Kidney (tissue), 13 donors: ENCODE measurements at regions not wholly inside any gene's neighbourhood (a gene's known extent, or its start where the extent isn't known, plus 50 kb on each side); places are given as distances from the start of the nearest gene placed in this dataset.
A peak's percentile ranks its signal among the peaks of the same experiment; 100 is the strongest.

Experiments
- DNase-seq, 5 donors: peaks; one replicate each; pipeline ENCODE4 v3.0.0-alpha.2; 2013 to 2020
- FAIRE-seq: peaks from 2 replicates; lab custom pipeline; 2012; peaks lifted over from hg19 to GRCh38; lab: Jason Lieb, UNC
- H3K27ac ChIP-seq, 2 donors: one replicate each; pipeline ENCODE4 v1.7.0; 2013; ENCODE audit warnings: low read depth in 2 of 2, low read length in 2 of 2, inconsistent platforms in 1 of 2
- H3K27me3 ChIP-seq: one replicate; pipeline ENCODE4 v1.7.1; 2013; ENCODE audit warnings: low read length, inconsistent platforms; ENCODE audit not compliant: control insufficient read depth, insufficient read depth
- H3K36me3 ChIP-seq, 3 donors: one replicate each; pipeline versions ENCODE4 v1.7.0 to v1.7.1; 2013; ENCODE audit warnings: low read length in 3 of 3, control low read depth in 1 of 3, inconsistent platforms in 1 of 3; ENCODE audit not compliant: insufficient read depth in 3 of 3, control insufficient read depth in 2 of 3
- H3K4me1 ChIP-seq, 3 donors: one replicate each; pipeline versions ENCODE4 v1.7.0 to v1.7.1; 2013; ENCODE audit warnings: low read length in 3 of 3, inconsistent platforms in 1 of 3, low read depth in 1 of 3; ENCODE audit not compliant: control insufficient read depth in 2 of 3, insufficient read depth in 2 of 3
- H3K4me3 ChIP-seq, 3 donors: one replicate each; pipeline versions ENCODE4 v1.7.0 to v1.8.1; 2013; ENCODE audit warnings: low read length in 3 of 3, control low read depth in 1 of 3, inconsistent platforms in 1 of 3
- H3K9ac ChIP-seq, 3 donors: one replicate each; pipeline versions ENCODE4 v1.7.0 to v1.7.1; 2013; ENCODE audit warnings: low read length in 3 of 3, control low read depth in 1 of 3, inconsistent platforms in 1 of 3
- H3K9me3 ChIP-seq, 3 donors: one replicate each; pipeline versions ENCODE4 v1.7.0 to v1.7.1; 2013; ENCODE audit warnings: low read length in 3 of 3, control low read depth in 1 of 3, inconsistent platforms in 1 of 3; ENCODE audit not compliant: control insufficient read depth in 2 of 3, insufficient read depth in 1 of 3
- intact Hi-C: fragments of 100-400 bp; cut with DNase I; formaldehyde crosslinking; loops from one replicate; pipeline ENCODE4 v1.11.1; 2022
- TF ChIP-seq, protein P1 (sequence below): IDR thresholded peaks from 3 replicates; pipeline ENCODE4 v1.5.1; 2012; ENCODE audit warnings: mild to moderate bottlenecking, moderate library complexity, borderline replicate concordance; ENCODE audit not compliant: insufficient read depth; ENCODE audit errors: extremely low read depth
- donor health status: control.
- donor health status: control.
- donor health status: control.
- donor health status: control.
- donor health status: control.
- donor health status: DM: yes; HTN: yes; CAD: no.
- donor health status: Normal renal cell carcinoma (clear cell type).

DNA sequence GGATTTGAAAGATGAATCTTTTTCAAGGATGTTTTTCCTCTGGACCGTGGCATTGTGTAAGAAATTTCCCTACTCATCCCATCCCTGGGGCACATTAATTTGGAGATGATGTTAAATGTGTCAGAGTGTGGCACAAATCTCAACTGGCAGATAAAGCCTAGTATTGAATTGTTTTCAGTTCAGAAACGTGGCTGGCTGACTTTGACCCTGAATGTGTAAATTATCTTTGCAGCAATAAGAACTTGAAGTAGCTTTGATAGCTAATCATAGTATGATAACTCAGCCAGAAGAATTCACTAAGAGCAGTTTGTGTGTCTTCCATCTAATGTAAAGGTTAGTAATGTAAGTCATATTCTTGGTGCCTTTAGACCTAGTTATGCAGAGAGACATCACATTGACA, 238.4 kb upstream of the DMRT1 start:
- Histone ChIP-seq H3K36me3 (no peaks in the 10 kb centered on the region), H3K27ac (no peak overlapping the region), H3K9ac (no peak overlapping the region), H3K4me1 (no peaks in the 10 kb centered on the region), H3K9me3 (no peaks in the 10 kb centered on the region), H3K27me3 (no peaks in the 10 kb centered on the region), H3K4me3 (no peak overlapping the region)
- intact Hi-C loops, result no loop called here
- FAIRE-seq, result no peak
- DNase-seq, result no peak
- TF ChIP-seq, protein P1, sequence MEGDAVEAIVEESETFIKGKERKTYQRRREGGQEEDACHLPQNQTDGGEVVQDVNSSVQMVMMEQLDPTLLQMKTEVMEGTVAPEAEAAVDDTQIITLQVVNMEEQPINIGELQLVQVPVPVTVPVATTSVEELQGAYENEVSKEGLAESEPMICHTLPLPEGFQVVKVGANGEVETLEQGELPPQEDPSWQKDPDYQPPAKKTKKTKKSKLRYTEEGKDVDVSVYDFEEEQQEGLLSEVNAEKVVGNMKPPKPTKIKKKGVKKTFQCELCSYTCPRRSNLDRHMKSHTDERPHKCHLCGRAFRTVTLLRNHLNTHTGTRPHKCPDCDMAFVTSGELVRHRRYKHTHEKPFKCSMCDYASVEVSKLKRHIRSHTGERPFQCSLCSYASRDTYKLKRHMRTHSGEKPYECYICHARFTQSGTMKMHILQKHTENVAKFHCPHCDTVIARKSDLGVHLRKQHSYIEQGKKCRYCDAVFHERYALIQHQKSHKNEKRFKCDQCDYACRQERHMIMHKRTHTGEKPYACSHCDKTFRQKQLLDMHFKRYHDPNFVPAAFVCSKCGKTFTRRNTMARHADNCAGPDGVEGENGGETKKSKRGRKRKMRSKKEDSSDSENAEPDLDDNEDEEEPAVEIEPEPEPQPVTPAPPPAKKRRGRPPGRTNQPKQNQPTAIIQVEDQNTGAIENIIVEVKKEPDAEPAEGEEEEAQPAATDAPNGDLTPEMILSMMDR, result no peak

DNA sequence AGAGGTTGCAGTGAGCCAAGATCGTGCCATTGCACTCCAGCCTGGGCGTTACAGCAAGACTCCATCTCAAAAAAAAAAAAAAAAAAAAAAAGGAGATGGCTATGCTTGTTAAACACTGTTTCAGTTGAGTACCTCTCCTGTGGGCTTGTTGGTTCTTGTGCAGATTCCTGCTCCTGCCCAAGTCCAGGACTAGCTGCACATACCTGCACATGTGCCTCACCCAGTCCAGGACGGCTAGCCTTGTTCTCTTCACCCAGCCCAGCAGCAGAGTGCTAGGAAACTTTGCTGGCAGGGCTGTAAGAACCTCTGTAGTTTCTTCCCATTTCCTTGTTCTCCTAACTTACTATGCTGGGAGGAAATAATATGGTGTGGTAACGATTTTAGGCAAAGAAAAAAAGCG, 234.1 kb upstream of the DMRT1 start:
- no peak for FAIRE-seq
- Histone ChIP-seq H3K4me3 (no peak overlapping the region), H3K4me1 (no peaks in the 10 kb centered on the region), H3K36me3 (no peaks in the 10 kb centered on the region), H3K9me3 (no peaks in the 10 kb centered on the region), H3K9ac (no peak overlapping the region), H3K27ac (no peak overlapping the region), H3K27me3 (no peaks in the 10 kb centered on the region)
- DNase-seq, result no peak
- TF ChIP-seq, protein P1, result no peak
- intact Hi-C loops, result no loop called here

DNA sequence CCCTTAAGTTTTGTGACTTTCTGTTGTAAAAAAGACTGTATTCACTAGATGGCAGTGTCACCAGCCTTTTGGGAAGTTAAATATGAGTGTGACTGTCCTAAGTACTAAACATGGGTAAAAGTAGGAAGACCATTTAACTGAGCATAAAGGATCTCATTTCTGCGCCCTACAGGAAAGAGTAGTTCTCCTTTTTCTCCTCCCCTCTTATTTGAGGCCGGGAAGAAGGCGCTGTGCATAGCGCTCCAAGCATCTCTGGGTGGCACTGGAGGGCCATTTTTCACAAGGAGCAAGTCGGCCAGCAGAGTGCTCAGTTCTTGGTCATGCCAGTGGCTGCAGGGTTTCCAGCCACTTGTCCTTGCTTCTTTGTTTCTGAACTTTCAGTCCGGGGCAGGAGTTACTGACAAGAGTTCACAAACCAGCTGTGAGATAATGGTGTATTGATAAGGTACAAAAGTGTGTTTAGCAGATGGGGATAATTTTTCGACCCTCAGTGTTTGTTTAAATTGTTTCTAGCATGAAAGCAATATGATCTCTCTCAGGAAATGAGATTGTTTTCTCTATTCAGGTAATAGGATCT, 227.6 kb upstream of the DMRT1 start:
- H3K27me3 ChIP-seq, result no peaks in the 10 kb centered on the region
- intact Hi-C loops, result no loop called here
- H3K9me3 ChIP-seq, result no peaks in the 10 kb centered on the region
- peaks cover 0 to 6% (median 0%) of the 10 kb centered on the region in 3 donors for H3K4me1 ChIP-seq
- no peak overlapping the region for H3K9ac ChIP-seq
- H3K27ac ChIP-seq, result peak overlapping the region in 1 of 2 donors; percentile 23
- H3K4me3 ChIP-seq, result peak overlapping the region in 1 of 3 donors; percentile 13
- FAIRE-seq (peak; percentile 80), DNase-seq (peak; percentile 85 to 95 (median 89))
- TF ChIP-seq, protein P1, result peak; percentile 81
- H3K36me3 ChIP-seq, result no peaks in the 10 kb centered on the region

DNA sequence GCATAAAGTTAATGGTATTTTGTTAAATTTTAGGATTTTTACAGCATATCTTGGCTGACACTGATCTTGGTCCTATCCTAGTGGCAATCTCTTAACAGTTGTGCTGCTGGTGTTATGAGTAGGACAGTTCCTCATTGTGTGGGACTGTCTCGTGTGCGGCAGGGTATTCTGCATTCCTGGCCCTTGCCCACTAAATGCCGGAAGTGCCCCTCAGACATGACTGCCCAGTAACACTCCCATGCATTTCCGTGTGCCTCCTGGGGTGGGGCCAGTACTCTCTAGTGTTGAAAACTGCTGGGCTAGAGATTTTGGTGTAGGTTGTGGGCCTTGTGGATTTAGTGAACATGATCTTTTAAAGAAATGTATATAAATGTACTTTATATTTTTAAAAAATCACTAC, 227.1 kb upstream of the DMRT1 start:
- Histone ChIP-seq H3K27ac (peak overlapping the region in 1 of 2 donors; percentile 23), H3K9ac (no peak overlapping the region), H3K9me3 (no peaks in the 10 kb centered on the region), H3K36me3 (no peaks in the 10 kb centered on the region), H3K27me3 (no peaks in the 10 kb centered on the region), H3K4me1 (peaks cover 0 to 6% (median 0%) of the 10 kb centered on the region in 3 donors), H3K4me3 (no peak overlapping the region)
- DNase-seq (peak in 2 of 5 donors; percentile 39 to 66), FAIRE-seq (no peak)
- intact Hi-C loops, result no loop called here
- TF ChIP-seq, protein P1, result no peak
